C4-2B (cell line): ENCODE measurements at regions not wholly inside any gene's neighbourhood (a gene's known extent, or its start where the extent isn't known, plus 50 kb on each side); places are given as distances from the start of the nearest gene placed in this dataset.

Experiments
- ZFX ChIP-seq: fragments of 450-650 bp; IDR thresholded peaks from 2 replicates; pipeline ENCODE4 v1.6.1; 2017
- TF ChIP-seq, protein P1 (sequence below): fragments of 450-650 bp; conservative IDR thresholded peaks from 2 replicates; pipeline ENCODE4 v1.5.1; 2017; ENCODE audit warnings: mild to moderate bottlenecking

DNA sequence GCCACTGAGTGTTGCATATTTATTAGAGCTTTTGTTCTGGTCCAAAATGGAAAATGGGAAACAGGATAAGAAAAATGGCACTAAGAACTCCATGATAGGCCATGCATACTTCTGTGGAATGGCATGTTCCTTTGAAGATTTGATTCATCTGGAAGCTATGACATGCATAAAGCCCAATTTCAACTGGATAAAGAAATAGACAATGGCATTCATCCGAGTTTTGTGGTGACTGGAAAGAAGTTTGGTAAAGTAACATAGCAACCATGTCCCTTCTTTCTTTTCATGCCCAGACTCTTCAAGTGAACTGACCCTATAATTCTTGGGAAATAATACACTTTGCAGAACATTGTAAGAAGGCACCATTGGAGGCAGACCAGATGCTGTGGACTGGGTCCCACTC, 368.4 kb upstream of the IL12A start:
- TF ChIP-seq, protein P1, sequence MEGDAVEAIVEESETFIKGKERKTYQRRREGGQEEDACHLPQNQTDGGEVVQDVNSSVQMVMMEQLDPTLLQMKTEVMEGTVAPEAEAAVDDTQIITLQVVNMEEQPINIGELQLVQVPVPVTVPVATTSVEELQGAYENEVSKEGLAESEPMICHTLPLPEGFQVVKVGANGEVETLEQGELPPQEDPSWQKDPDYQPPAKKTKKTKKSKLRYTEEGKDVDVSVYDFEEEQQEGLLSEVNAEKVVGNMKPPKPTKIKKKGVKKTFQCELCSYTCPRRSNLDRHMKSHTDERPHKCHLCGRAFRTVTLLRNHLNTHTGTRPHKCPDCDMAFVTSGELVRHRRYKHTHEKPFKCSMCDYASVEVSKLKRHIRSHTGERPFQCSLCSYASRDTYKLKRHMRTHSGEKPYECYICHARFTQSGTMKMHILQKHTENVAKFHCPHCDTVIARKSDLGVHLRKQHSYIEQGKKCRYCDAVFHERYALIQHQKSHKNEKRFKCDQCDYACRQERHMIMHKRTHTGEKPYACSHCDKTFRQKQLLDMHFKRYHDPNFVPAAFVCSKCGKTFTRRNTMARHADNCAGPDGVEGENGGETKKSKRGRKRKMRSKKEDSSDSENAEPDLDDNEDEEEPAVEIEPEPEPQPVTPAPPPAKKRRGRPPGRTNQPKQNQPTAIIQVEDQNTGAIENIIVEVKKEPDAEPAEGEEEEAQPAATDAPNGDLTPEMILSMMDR = no peak
- TF ChIP-seq ZFX = no peak
